AG04449 (cell line): ENCODE measurements at regions not wholly inside any gene's neighbourhood (a gene's known extent, or its start where the extent isn't known, plus 50 kb on each side); places are given as distances from the start of the nearest gene placed in this dataset.

Experiments used
- CTCF ChIA-PET: fragments of 350-600 bp; formaldehyde crosslinking; extraction: SDS; loops from one replicate; lab custom pipeline; 2021; ENCODE audit warnings: antibody characterized with exemption; lab: Yijun Ruan, JAX
- POLR2A ChIA-PET: fragments of 400-600, 350-600 bp; formaldehyde crosslinking; extraction: SDS; loops from one replicate; lab custom pipeline; 2020; ENCODE audit warnings: antibody characterized with exemption, inconsistent platforms; lab: Yijun Ruan, JAX
- DNase-seq: peaks from one replicate; pipeline ENCODE4 v3.0.0-alpha.2; 2010; ENCODE audit warnings: low read depth, low spot score
- H3K4me3 ChIP-seq: 2 replicates; pipeline ENCODE4 v1.5.1; 2011; ENCODE audit warnings: low read depth, mild to moderate bottlenecking, control low read depth, low read length
- TF ChIP-seq, protein P1 (sequence below): IDR thresholded peaks from one replicate; pipeline ENCODE4 v1.5.1; 2011; ENCODE audit warnings: mild to moderate bottlenecking, moderate library complexity, low read length, control low read depth, inconsistent platforms; ENCODE audit not compliant: insufficient read depth; ENCODE audit errors: missing control alignments

DNA sequence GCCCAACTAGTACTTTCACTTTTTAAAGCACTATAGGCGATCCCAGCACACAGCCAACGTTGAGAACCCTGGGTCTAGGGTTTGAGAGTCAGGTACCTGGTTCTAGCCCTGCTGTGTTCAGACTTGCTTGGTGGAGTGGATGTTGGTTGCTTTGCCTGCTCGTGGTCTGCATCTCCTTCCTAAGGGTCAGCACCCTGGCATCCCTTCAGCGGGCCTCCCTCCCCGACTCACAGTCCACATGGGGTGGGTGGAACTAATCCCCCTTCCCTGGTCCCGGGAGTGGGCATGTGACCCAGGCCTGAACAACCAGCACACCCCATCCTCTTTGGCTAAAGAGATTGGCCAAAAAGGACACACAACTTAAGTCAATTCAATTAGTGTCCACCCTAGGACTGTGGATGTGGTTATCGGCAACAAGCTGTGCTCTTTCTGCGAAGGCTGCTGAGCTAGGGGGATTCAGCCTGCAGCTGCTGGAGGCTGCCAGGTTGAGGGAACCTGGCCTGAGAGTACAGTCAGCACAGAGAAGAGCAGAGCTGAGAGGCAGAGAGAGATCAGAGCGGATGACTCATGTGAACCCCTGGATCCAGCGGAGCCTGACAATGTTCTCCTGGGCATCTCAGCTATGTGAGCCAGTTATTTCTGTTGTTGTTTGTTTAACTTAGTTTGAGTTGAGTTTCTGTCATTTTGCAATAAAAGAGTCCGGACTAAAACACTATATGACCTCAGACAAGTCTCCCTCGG, 138.9 kb downstream of the ACTL8 start:
- TF ChIP-seq, protein P1, sequence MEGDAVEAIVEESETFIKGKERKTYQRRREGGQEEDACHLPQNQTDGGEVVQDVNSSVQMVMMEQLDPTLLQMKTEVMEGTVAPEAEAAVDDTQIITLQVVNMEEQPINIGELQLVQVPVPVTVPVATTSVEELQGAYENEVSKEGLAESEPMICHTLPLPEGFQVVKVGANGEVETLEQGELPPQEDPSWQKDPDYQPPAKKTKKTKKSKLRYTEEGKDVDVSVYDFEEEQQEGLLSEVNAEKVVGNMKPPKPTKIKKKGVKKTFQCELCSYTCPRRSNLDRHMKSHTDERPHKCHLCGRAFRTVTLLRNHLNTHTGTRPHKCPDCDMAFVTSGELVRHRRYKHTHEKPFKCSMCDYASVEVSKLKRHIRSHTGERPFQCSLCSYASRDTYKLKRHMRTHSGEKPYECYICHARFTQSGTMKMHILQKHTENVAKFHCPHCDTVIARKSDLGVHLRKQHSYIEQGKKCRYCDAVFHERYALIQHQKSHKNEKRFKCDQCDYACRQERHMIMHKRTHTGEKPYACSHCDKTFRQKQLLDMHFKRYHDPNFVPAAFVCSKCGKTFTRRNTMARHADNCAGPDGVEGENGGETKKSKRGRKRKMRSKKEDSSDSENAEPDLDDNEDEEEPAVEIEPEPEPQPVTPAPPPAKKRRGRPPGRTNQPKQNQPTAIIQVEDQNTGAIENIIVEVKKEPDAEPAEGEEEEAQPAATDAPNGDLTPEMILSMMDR, result no peak
- no peak overlapping the region for H3K4me3 ChIP-seq
- ChIA-PET CTCF (interaction anchor here (1.3 kb wide), 1 partner anchor 15 kb away, joined by 5 read pairs; no protein-coding TSS in a partner anchor), POLR2A (no interaction called here)
- DNase-seq, result no peak

DNA sequence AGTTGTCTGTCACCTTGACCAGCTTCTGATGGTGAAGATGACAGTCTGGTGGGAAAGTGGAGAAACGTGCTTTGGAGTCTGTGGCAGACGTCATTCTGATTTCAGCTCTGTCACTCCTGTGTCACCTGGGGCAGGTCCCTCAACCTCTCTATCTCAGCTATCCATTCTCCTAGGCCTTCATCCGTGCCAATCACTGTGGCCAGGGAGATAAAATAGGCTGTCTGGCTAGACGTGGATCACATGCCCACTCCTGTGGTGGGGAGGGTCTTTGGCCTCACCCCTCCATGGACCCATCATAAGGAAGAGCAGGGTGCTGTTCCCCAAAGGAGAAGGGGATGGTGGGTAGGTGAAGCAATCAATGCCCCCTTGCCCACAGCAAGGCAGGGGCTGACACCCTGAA, 140.3 kb downstream of the ACTL8 start:
- POLR2A ChIA-PET, result no interaction called here
- no peak overlapping the region for H3K4me3 ChIP-seq
- CTCF ChIA-PET, result interaction anchor here (1.3 to 1.4 kb wide), 2 partner anchors 14 to 68 kb away, joined by 3 to 5 read pairs; no protein-coding TSS in a partner anchor

DNA sequence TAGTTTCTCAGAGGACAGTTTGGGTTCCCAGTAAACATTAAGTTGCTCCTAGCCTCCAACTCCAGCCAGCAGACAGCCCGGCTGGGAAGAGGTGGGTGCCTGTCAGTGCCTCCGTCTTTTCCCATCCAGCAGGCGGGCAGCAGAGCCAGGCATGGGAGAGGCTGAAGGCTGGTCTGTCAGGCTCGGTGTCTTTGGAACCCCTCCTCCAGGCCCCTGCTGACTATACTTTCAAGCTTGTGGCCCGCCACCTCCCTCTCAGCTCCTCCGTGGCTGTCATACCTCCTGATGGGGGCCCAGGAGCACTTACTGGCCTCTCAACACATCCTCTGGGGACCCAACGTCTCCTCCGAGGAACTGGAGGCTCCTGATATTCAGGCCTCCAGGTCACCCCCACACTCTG, 140.9 kb downstream of the ACTL8 start:
- no peak overlapping the region for H3K4me3 ChIP-seq
- TF ChIP-seq, protein P1, result no peak
- no peak for DNase-seq
- ChIA-PET POLR2A (no interaction called here), CTCF (interaction anchor here (1.4 kb wide), 1 partner anchor 69 kb away, joined by 3 read pairs; no protein-coding TSS in a partner anchor)

More for the DNA sequence above, 140.3 kb downstream of the ACTL8 start:
- TF ChIP-seq, protein P1, result no peak
- DNase-seq, result no peak

DNA sequence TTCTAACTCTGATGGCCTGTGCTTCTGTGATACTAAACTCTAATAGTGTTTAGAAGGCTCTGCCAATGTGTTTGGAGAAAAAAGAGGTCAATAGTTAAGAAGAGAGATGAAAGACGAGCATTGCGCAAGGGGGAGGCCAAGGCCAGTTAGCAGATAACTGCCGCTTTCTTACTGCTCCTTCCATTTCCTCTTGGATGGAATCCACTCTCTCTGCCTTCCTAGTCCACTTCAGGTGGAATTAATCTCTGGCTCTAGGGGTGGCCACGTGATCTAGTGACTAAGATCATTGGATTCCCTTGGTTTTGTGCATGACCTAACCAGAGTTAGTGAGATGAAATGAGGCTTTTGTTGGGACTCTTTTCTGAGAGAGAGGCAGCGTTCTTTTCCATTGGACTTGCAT, 148.3 kb downstream of the ACTL8 start:
- H3K4me3 ChIP-seq, result no peak overlapping the region
- ChIA-PET CTCF (no interaction called here), POLR2A (no interaction called here)
- TF ChIP-seq, protein P1, result no peak
- DNase-seq, result no peak

DNA sequence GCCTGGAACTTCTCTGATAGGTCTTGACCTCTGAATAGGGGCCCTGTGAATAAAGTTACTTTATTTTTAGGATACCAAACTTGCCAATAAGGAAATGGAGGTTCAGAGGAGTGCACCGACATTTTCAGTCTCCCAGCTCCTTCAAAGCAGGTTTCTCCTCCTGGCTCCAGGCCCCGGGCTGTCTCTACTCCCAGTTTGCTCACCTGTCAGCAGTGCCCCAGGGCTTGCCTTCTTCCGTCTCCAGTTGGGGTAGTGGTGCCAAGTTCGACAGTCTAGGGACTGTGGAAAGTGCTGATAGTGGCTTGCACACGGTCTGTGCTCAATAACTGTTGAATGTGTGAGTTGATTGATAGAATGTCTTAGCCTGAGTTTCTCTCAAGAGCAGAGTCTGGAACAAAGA, 149.2 kb downstream of the ACTL8 start:
- CTCF ChIA-PET, result no interaction called here
- POLR2A ChIA-PET, result no interaction called here

DNA sequence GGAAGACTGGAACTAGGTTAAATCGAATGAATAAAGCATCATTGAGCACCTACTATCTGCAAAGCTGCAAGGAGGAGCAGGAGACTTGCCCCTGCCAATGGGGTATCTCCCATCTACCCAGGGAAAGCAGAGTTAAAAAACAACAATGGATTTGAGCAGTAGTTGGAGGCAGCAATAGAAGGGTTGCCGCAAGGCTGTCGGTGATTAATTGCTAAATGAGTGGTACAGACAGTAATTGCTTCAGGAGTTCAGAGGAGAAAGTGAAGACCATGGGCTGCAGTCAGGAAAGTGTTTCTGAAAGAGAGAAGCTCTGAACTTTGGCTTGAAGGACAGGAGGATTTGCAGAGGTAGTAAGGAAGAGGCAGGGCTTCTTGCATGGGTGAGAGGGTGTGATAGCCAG, 152.9 kb downstream of the ACTL8 start:
- CTCF ChIA-PET, result interaction anchor here (0.9 to 3.7 kb wide), 4 partner anchors 212 to 413 kb away, joined by 3 to 45 read pairs (median 12); no protein-coding TSS in a partner anchor
- POLR2A ChIA-PET, result no interaction called here
- DNase-seq, result no peak
- no peak overlapping the region for H3K4me3 ChIP-seq
- TF ChIP-seq, protein P1, result no peak

More for the DNA sequence above, 149.2 kb downstream of the ACTL8 start:
- TF ChIP-seq, protein P1, result no peak
- no peak overlapping the region for H3K4me3 ChIP-seq
- no peak for DNase-seq
